ENCODE measurements at regions not wholly inside any gene's neighbourhood (a gene's known extent, or its start where the extent isn't known, plus 50 kb on each side); places are given as distances from the start of the nearest gene placed in this dataset.

DNA sequence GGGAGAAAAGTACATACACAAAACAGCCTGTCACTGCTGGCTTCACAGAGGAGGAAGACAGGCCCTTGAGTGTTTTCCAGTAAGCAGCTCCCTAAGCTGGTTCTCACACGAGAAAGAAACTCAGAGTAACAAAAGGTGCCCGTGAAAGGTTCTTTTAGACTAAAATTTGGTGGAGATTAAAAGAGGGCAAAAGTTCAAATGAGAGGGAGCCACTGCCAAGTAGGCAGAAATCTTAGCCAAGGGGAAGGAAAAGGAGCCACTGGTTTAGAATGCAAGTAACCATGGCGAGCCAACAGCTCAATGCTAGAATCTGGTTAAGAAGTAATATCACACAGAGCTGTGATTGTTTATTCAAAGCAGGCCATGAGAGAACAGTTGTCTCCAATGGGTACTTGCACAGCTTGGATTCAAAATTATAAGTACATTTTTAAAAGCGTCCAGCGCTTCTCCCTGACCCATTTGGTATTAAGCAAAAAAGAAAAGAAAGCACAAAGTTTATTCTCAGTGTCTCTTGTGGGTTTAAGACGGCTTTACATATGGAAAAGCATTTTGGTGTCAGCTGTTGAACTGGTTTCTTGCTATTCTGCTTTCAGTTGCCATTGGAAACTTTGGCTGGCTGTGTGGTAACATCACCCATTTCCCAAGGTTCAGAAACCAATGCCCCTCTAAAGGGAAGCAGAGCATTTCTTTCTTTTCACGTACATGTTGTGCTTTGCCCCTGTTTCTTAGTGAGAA, 648.5 kb downstream of the RNF144B start:
- Mint-ChIP-seq H3K4me1 (no peaks in the 10 kb centered on the region), H3K27ac (no peak overlapping the region), H3K9me3 (no peaks in the 10 kb centered on the region), H3K27me3 (no peaks in the 10 kb centered on the region), H3K4me3 (no peak overlapping the region)
- ATAC-seq (no peak), DNase-seq (no peak)

GRCh38 chr6:19036196-19036555, 649.0 kb downstream of the RNF144B start:
- H3K27ac Mint-ChIP-seq, result no peak overlapping the region
- no peaks in the 10 kb centered on the region for H3K27me3 Mint-ChIP-seq
- H3K4me3 Mint-ChIP-seq, result no peak overlapping the region
- H3K4me1 Mint-ChIP-seq, result no peaks in the 10 kb centered on the region
- ATAC-seq (no peak), DNase-seq (no peak)
- H3K9me3 Mint-ChIP-seq, result no peaks in the 10 kb centered on the region

DNA sequence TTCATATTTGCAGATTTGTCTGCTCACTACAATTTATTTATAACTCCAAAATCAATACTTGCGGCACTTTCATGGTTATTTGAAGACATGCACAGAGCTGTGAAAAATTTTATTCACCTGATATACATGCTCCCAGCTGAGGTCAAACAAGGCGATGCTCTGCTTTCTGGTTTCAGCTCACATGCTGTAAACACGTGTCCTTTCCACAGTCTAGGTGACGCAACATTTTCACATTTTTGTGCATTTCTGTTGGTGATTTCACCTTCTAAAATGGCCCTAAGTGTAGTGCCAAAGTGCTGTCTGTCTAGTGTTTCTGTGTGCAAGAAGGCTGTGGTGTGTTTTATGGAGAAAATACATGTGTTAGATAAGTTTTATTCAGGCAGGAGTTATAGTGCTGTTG, 650.5 kb downstream of the RNF144B start:
- Mint-ChIP-seq H3K27ac (no peak overlapping the region), H3K27me3 (no peaks in the 10 kb centered on the region), H3K4me3 (no peak overlapping the region), H3K9me3 (peaks cover 0 to 3% of the 10 kb centered on the region in 2 donors), H3K4me1 (no peaks in the 10 kb centered on the region)
- DNase-seq (no peak), ATAC-seq (no peak)

DNA sequence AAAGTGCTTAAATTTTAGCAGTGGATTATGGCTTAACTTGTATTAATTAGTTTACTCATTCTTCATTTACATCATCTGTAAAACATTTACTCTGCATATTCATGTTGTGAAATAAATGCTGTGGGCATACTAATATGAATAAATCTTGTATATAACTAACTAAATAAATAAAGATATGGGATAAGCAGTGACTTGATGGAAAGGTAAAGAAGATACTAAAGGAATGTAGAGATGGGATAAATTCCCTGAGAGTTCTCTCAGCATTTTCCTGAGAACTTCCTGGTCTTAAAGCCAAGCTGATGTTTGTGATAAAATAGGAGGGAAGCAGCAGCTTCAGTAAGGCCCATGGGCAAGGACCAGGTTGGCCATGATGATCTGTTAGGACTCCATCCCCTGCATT, 652.1 kb downstream of the RNF144B start:
- Mint-ChIP-seq H3K9me3 (peaks cover 0 to 4% of the 10 kb centered on the region in 2 donors), H3K4me3 (no peak overlapping the region), H3K27me3 (no peaks in the 10 kb centered on the region), H3K27ac (no peak overlapping the region), H3K4me1 (no peaks in the 10 kb centered on the region)
- DNase-seq (no peak), ATAC-seq (no peak)

DNA sequence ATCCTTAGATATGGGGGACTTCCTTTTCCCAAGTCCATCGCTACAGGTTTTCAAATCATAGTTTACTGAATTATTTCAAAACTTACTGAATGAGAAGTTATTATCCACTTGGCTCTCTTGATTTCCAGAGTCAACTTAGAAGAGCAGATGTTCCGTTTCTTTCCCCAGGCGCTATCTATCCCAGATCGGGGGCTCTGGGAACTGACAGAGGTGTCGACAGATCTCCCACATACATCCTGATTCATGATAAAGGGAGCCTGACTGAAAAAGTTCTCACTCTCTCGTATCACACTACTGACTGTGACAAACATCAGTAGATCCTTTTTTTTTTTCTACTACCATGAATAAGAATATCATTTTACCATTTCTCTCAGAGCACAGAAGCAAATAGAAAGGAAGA, 654.8 kb downstream of the RNF144B start:
- DNase-seq, result no peak
- Mint-ChIP-seq H3K9me3 (peaks cover 0 to 4% of the 10 kb centered on the region in 2 donors), H3K4me1 (no peaks in the 10 kb centered on the region), H3K4me3 (no peak overlapping the region), H3K27ac (no peak overlapping the region), H3K27me3 (no peaks in the 10 kb centered on the region)
- no peak for ATAC-seq

DNA sequence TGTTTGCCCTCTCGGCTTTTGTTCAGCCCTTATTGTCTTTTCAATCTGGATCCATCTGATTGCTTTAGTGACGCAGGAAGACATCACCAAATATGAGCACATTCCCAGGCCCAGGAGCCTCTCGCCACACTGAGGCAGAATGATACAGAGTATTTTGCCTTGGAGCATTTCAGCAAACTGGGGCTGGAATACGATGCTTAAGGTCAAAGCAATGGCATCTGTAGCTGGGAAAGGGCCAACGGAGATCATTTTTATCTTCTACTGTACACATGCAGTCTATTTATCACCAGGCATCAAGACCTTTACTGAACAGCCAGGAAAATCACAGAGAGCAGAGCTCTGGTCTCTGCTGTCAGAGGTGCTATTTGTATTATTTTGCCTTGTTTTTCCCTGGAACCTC, 655.3 kb downstream of the RNF144B start:
- Mint-ChIP-seq H3K4me3 (no peak overlapping the region), H3K27me3 (no peaks in the 10 kb centered on the region), H3K9me3 (peaks cover 0 to 4% of the 10 kb centered on the region in 2 donors), H3K4me1 (no peaks in the 10 kb centered on the region), H3K27ac (no peak overlapping the region)
- ATAC-seq (no peak), DNase-seq (no peak)

DNA sequence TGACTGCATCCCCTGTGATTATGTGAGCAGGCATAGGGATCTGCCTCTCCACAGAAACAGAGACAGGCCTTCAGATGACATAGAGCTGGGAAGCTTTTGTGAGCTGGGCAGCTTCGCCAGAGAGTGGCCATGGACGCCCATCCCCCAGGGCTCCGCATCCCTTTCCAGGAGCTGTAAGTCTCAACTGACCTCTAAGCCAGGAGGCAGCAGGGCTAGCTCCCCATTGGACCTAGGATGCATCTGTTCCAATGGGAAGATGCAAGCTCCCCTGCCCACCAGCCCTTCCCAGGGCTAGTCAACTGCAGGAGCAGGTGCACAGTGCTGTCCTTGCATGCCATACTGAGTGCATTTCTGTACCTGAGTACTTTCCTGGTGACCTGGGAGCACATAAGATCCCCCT, 663.6 kb downstream of the RNF144B start:
- no peak overlapping the region for H3K4me3 Mint-ChIP-seq
- H3K9me3 Mint-ChIP-seq, result peaks cover 4 to 9% of the 10 kb centered on the region in 2 donors
- DNase-seq, result no peak
- ATAC-seq, result no peak
- no peak overlapping the region for H3K27ac Mint-ChIP-seq
- no peaks in the 10 kb centered on the region for H3K4me1 Mint-ChIP-seq
- no peaks in the 10 kb centered on the region for H3K27me3 Mint-ChIP-seq

DNA sequence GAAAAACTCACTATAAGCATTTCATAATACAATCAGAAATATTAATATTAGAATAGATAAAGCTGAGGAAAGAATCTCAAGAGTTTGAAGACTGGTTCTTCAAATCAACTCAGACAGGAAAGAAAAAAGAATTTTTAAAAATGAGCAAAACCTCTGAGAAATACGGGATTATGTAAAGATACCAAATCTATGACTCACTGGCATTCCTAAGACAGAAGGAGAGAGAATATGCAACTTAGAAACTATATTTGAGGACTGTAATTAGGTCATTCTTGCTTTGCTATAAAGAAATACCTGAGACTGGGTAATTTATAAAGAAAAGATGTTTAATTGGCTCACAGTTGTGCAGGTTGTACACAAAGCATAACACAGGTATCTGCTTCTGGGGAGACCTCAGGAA, 665.1 kb downstream of the RNF144B start:
- ATAC-seq (no peak), DNase-seq (no peak)
- Mint-ChIP-seq H3K9me3 (peaks cover 9 to 22% of the 10 kb centered on the region in 2 donors), H3K4me3 (no peak overlapping the region), H3K27ac (no peak overlapping the region), H3K4me1 (no peaks in the 10 kb centered on the region), H3K27me3 (no peaks in the 10 kb centered on the region)

GRCh38 chr6:19059102-19059501, 672.0 kb downstream of the RNF144B start:
- no peak for ATAC-seq
- H3K27me3 Mint-ChIP-seq, result no peaks in the 10 kb centered on the region
- DNase-seq, result no peak
- H3K9me3 Mint-ChIP-seq, result peaks cover 12 to 13% of the 10 kb centered on the region in 2 donors
- H3K27ac Mint-ChIP-seq, result no peak overlapping the region
- H3K4me3 Mint-ChIP-seq, result no peak overlapping the region
- H3K4me1 Mint-ChIP-seq, result no peaks in the 10 kb centered on the region

GRCh38 chr6:19067165-19067564, 680.0 kb downstream of the RNF144B start:
- ATAC-seq, result no peak
- H3K27me3 Mint-ChIP-seq, result no peaks in the 10 kb centered on the region

GRCh38 chr6:19070520-19070919, 683.4 kb downstream of the RNF144B start:
- no peaks in the 10 kb centered on the region for H3K4me1 Mint-ChIP-seq
- no peak overlapping the region for H3K4me3 Mint-ChIP-seq
- H3K9me3 Mint-ChIP-seq, result peaks cover 21 to 23% of the 10 kb centered on the region in 2 donors
- no peaks in the 10 kb centered on the region for H3K27me3 Mint-ChIP-seq
- H3K27ac Mint-ChIP-seq, result no peak overlapping the region
- no peak for DNase-seq
- ATAC-seq, result no peak

More at GRCh38 chr6:19067165-19067564, 680.0 kb downstream of the RNF144B start:
- Mint-ChIP-seq H3K9me3 (peaks cover 19 to 21% of the 10 kb centered on the region in 2 donors), H3K4me3 (no peak overlapping the region), H3K4me1 (no peaks in the 10 kb centered on the region), H3K27ac (no peak overlapping the region)
- no peak for DNase-seq

DNA sequence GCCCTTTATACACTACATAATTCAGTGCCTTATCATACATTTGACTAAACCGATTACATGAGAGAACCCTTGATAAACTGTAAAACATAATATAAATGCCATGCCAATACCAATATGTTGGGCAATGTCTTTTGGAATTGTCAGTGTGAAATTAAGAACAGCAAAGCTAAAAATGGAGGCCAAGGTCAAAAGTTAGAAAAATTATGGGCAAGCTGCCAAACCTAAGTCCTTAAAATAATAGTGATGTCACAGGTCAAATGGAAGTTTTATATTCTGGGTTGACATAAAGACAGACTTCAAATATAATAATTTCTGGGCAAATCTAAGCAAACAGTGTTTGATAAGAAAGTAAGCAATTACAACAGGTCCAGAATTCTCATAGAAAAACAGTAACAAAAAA, 696.7 kb downstream of the RNF144B start:
- no peaks in the 10 kb centered on the region for H3K27me3 Mint-ChIP-seq
- no peak overlapping the region for H3K27ac Mint-ChIP-seq
- ATAC-seq, result no peak
- no peak for DNase-seq
- H3K9me3 Mint-ChIP-seq, result peaks cover 0 to 15% of the 10 kb centered on the region in 2 donors
- no peak overlapping the region for H3K4me3 Mint-ChIP-seq
- H3K4me1 Mint-ChIP-seq, result no peaks in the 10 kb centered on the region

- no peak for ATAC-seq
- Mint-ChIP-seq H3K9me3 (no peaks in the 10 kb centered on the region), H3K4me3 (no peak overlapping the region), H3K4me1 (no peaks in the 10 kb centered on the region), H3K27ac (no peak overlapping the region), H3K27me3 (no peaks in the 10 kb centered on the region)
- no peak for DNase-seq
Measured at GRCh38 chr6:19086480-19086879, 699.3 kb downstream of the RNF144B start.

DNA sequence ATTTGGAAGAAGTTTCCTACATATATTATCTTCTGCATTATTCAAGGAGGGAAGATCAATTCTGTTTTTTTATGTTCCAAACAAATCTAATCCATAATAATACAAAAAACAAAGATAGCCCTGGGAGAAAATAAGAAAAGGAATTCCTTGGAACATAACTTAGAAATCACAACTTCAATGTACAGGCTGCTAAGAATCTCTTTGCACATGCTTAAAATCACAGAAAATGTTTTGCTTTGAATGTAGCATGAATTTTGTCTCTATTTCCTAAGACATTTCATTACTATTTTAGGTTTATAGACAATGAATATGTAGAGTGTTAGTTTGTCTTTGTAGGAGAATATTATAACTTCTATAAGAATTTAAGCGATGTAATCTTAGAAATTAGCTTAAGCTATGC, 700.1 kb downstream of the RNF144B start:
- H3K9me3 Mint-ChIP-seq, result no peaks in the 10 kb centered on the region
- H3K27me3 Mint-ChIP-seq, result no peaks in the 10 kb centered on the region
- ATAC-seq, result no peak
- no peak overlapping the region for H3K27ac Mint-ChIP-seq
- DNase-seq, result no peak
- no peak overlapping the region for H3K4me3 Mint-ChIP-seq
- H3K4me1 Mint-ChIP-seq, result no peaks in the 10 kb centered on the region

DNA sequence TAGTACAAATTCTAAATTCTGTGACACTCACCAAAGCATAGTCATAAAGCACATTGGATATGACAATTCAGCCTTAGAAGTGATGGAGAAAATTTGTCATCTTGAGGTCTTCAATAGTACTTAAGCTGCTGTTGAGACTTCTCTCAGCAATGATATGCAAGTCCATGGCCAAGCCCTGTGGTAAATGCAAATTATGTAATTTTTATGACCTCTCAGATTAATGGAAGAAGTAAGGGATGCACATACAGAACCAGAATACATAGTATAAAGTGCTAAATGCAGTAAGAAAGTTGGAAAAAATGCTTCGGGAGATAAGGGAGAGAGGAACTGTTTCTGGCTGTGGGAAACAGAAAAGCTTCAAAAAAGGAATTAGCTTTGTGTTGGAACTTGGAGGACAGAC, 700.7 kb downstream of the RNF144B start:
- DNase-seq (no peak), ATAC-seq (no peak)
- Mint-ChIP-seq H3K27me3 (no peaks in the 10 kb centered on the region), H3K4me3 (no peak overlapping the region), H3K9me3 (no peaks in the 10 kb centered on the region), H3K27ac (no peak overlapping the region), H3K4me1 (no peaks in the 10 kb centered on the region)

- ATAC-seq, result no peak
- no peak for DNase-seq
- no peak overlapping the region for H3K4me3 Mint-ChIP-seq
- peaks cover 11 to 30% of the 10 kb centered on the region in 2 donors for H3K9me3 Mint-ChIP-seq
- no peak overlapping the region for H3K27ac Mint-ChIP-seq
- H3K27me3 Mint-ChIP-seq, result no peaks in the 10 kb centered on the region
- H3K4me1 Mint-ChIP-seq, result no peaks in the 10 kb centered on the region
Measured at GRCh38 chr6:19100752-19101151, 713.6 kb downstream of the RNF144B start.

GRCh38 chr6:19102936-19103335, 715.8 kb downstream of the RNF144B start:
- no peaks in the 10 kb centered on the region for H3K27me3 Mint-ChIP-seq
- peaks cover 15 to 39% of the 10 kb centered on the region in 2 donors for H3K9me3 Mint-ChIP-seq
- ATAC-seq, result no peak
- H3K4me1 Mint-ChIP-seq, result no peaks in the 10 kb centered on the region
- DNase-seq, result no peak
- H3K4me3 Mint-ChIP-seq, result no peak overlapping the region
- H3K27ac Mint-ChIP-seq, result no peak overlapping the region
